ENCODE measurements at regions not wholly inside any gene's neighbourhood (a gene's known extent, or its start where the extent isn't known, plus 50 kb on each side); places are given as distances from the start of the nearest gene placed in this dataset.

DNA sequence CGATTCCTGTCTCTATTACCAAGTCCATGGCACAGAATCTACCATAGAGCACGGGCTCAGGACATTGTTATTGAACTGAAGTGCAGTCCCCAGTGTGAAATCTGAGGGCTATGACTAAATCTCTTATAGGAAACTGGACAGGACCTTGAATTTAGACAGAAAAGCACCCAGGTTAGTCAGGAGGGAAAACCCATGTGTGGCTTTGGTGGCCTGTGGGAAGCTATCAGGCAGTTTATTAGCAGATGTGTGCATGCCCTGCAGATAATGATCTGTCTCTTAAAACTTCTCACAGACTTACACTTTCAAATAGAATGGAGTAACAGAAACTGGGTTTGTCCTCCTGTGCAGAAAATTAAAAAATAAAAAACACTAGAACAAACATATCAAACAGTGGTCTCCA is 610.0 kb upstream of the RAB6C start:
- H3K4me3 ChIP-seq (ENCODE audit: low read depth, poor library complexity, severe bottlenecking), result no peak overlapping the region
- WGBS, 2 donors, result 86 to 91% methylated on average over 2 of the region's 2 CpGs
- no peak for DNase-seq (ENCODE audit: low spot score in 2 of 2)
- no peak for TF ChIP-seq POLR2A (IDR thresholded peaks at IDR 0.05)
- TF ChIP-seq, protein P1, sequence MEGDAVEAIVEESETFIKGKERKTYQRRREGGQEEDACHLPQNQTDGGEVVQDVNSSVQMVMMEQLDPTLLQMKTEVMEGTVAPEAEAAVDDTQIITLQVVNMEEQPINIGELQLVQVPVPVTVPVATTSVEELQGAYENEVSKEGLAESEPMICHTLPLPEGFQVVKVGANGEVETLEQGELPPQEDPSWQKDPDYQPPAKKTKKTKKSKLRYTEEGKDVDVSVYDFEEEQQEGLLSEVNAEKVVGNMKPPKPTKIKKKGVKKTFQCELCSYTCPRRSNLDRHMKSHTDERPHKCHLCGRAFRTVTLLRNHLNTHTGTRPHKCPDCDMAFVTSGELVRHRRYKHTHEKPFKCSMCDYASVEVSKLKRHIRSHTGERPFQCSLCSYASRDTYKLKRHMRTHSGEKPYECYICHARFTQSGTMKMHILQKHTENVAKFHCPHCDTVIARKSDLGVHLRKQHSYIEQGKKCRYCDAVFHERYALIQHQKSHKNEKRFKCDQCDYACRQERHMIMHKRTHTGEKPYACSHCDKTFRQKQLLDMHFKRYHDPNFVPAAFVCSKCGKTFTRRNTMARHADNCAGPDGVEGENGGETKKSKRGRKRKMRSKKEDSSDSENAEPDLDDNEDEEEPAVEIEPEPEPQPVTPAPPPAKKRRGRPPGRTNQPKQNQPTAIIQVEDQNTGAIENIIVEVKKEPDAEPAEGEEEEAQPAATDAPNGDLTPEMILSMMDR (IDR thresholded peaks at IDR 0.05), result no peak
- intact Hi-C loops (cut with DNase I; ENCODE audit: low total_unique reads), result no loop called here

DNA sequence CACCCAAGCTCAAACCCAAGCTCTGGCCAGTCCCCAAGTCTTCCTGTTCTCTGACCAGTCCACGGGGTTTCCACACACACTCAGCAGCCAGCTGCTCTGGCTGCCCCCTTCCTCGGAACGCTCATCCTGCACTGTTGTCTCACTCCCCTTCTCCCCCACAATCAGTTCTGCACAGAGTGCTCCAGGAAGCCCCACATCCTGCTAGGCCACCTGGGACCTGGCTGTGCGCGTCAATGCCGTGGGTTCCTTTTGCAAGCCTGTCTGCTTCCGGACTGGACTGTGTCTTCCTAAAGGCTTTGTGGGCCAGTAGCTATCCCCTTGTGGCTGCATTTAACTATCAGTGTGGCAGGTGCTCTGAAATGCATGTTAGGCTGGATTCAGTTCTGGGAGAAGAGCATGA is 605.0 kb upstream of the RAB6C start:
- no peak for DNase-seq (ENCODE audit: low spot score in 2 of 2)
- TF ChIP-seq, protein P1 (IDR thresholded peaks at IDR 0.05), result no peak
- TF ChIP-seq POLR2A (IDR thresholded peaks at IDR 0.05), result no peak
- intact Hi-C loops (cut with DNase I; ENCODE audit: low total_unique reads), result no loop called here
- no peak overlapping the region for H3K4me3 ChIP-seq (ENCODE audit: low read depth, poor library complexity, severe bottlenecking)
- 77 to 83% methylated on average over 7 of the region's 7 CpGs for WGBS, 2 donors

DNA sequence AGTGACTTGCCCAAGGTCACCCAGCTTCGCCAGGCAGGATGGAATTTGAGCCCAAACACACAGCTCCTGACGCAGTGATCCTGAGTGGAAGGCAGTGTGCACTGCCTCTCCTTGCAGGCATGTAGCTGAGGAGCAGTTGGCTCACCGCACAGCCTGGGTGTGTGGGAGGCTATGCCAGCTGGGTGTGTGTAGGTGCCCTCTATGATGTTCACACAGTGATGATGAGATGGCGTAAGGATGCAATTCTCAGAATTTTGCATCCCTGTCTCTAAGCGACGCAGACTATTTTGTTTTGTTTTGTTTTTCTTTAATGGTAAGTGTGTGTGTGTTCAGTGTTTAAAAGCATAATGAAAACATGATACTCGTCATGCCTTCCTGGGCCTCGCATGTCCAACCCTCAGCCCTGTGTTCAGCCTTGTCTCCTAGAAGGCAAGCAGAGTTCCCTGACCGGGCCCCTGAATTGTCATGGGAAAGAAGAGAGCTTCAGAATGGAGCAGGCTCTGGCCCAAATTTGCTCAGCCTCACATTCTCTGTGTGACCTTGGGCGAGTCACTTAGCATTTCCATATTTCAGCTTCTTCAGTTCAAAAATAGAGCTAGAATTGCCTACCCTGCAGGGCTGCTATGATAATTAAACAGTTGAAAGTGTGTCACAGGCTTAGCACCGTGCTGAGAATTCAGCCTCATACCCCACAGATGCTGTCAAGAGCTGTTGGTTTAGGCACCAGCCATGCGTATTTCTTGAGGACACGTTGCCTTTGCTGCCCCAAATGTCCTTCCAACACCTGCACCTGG is 603.6 kb upstream of the RAB6C start:
- intact Hi-C loops (cut with DNase I; ENCODE audit: low total_unique reads), result no loop called here
- TF ChIP-seq, protein P1 (IDR thresholded peaks at IDR 0.05), result no peak
- no peak for TF ChIP-seq POLR2A (IDR thresholded peaks at IDR 0.05)
- no peak for DNase-seq (ENCODE audit: low spot score in 2 of 2)
- WGBS, 2 donors, result 76 to 78% methylated on average over 13 of the region's 13 CpGs
- H3K4me3 ChIP-seq (ENCODE audit: low read depth, poor library complexity, severe bottlenecking), result no peak overlapping the region

DNA sequence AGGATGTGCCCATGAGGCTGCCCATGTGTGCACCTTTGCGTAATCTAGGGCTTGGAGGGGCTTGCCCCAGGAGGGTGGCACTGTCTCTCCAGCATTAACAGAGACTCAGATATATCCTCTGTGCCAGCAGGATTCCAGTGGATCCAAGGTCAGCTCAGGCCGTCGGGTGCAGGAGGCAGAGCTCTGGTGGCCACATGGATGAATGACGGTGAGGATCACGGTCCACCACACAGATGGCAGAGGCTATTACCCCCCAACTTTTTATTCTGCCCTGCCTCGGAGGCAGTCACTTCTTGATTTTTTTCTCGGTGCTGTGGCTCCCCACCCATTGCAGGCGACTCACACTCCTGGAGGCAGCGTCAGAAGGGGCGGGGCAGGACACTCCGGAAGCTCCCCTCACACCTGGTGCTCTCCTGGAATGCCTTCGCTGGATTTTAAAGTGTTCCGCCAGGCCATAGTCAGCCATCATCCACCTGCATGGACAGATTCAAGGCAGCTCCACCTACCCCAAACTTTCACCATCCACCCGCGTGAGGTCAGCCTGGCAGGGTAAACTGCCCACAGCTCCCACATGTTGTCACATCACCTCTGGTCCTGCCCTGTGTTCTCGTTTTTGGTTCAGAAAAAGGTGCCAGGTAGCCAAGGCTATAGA is 602.9 kb upstream of the RAB6C start:
- H3K4me3 ChIP-seq (ENCODE audit: low read depth, poor library complexity, severe bottlenecking), result no peak overlapping the region
- WGBS, 2 donors, result 48 to 71% methylated on average over 15 to 16 of the region's 16 CpGs
- TF ChIP-seq, protein P1 (IDR thresholded peaks at IDR 0.05), result no peak
- TF ChIP-seq POLR2A (IDR thresholded peaks at IDR 0.05), result no peak
- no peak for DNase-seq (ENCODE audit: low spot score in 2 of 2)
- intact Hi-C loops (cut with DNase I; ENCODE audit: low total_unique reads), result no loop called here

DNA sequence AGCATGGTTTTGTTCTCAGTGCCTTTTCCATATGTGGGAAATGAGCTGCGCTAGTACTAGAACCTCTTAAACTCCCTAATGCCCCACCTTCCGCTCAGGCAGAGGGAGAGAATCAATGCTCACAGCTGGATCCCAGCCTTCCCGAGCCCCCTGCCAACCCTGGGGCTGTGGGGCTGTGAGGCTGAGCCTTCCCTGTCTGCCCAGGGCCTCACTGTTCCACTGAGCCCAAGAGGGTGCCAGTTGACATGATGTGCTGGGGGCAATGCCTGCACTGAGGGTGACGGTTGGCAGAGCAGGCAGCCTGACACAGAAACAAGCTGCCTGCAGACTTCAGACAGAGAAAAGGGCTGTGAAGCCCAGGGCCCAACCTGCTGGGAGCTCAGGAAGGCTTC is 602.4 kb upstream of the RAB6C start:
- 76 to 79% methylated on average over 4 of the region's 4 CpGs for WGBS, 2 donors
- TF ChIP-seq, protein P1 (IDR thresholded peaks at IDR 0.05), result no peak
- TF ChIP-seq POLR2A (IDR thresholded peaks at IDR 0.05), result no peak
- intact Hi-C loops (cut with DNase I; ENCODE audit: low total_unique reads), result no loop called here
- no peak for DNase-seq (ENCODE audit: low spot score in 2 of 2)
- H3K4me3 ChIP-seq (ENCODE audit: low read depth, poor library complexity, severe bottlenecking), result no peak overlapping the region

Measured in lower leg skin (tissue), 4 donors.